ENCODE measurements at regions not wholly inside any gene's neighbourhood (a gene's known extent, or its start where the extent isn't known, plus 50 kb on each side); places are given as distances from the start of the nearest gene placed in this dataset.

DNA sequence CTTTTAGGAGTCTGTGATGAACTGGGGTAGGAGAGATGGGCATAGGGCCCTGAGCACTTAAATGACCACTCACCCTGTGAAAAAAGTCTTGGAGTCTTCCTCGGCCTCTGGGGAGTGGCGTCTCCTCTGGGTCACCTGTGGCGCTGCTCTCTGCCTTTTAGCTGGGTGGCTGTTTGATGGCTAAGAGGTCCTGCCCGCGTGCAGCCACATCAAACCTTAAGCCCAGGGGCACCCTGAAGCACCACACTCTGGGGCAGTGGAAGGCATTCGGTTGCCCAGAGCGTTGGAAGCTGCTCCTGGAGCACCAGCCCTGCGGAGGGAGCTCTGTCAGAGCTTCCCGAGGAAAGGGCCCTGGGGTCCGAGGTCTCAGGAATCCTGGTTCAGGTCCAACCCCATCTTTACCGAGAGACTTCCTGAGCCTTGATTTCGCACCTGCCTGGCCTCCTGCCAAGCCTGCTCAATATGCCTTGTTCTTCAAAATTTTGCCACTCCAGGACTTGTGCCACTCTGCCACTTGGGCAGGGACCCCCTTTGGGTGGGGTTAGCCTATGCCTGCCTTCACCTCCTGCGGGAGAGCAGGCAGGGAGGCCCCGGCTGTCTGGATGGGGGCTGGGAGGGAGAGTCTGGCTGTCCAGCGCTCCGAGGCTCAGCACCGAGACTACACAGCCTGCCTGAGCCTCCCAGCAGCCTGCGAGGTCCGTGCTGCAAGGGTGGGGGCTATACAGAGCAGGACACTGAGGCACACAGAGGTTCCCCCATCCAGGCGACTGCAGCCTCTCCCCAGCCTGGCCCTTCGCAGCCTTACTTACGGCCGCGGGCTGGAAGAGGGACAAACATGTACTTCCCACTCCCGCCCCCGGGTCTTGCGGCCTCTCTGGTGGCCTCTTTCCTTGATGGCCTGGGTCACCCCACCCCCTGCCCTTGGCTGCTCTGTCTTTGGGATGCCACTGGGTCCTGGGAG, 63.4 kb upstream of the RNU6ATAC start:
- DNase-seq (ENCODE audit: low read depth in 2 of 2): no peak

- DNase-seq (ENCODE audit: low read depth in 2 of 2): no peak
Measured at GRCh38 chr9:134228649-134229048, 64.3 kb upstream of the RNU6ATAC start.

DNA sequence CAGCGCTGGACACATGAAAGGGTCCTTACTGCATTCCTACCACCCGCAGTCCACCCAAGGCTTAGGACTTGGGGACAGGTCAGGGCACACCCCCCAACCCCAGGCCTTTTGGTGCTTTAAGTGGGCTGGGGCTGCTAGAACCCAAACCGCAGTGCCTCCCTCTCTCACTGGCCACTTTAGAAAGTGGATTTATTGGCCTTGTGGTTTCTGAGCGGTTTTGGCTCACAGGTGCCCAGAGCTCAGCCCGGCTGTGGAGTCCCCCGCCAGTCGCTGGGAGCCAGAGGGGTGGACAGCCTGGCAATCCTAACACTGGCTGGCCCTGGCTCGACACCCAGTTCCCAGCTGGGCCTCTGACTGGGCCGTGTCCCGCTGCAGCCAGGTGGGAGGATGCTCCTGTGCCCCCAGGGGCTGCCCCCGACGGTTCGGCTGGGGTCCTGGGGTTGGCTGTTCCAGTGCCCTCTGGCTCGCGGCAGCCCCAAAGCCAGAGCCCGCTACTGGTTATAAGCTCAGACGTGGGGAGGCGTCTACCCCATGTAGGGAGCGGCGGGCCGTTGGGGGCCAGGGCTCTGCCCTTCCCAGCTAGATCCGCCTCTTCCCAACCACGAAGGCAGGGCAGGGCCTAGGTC, 65.2 kb upstream of the RNU6ATAC start:
- DNase-seq (ENCODE audit: low read depth in 2 of 2): no peak

DNA sequence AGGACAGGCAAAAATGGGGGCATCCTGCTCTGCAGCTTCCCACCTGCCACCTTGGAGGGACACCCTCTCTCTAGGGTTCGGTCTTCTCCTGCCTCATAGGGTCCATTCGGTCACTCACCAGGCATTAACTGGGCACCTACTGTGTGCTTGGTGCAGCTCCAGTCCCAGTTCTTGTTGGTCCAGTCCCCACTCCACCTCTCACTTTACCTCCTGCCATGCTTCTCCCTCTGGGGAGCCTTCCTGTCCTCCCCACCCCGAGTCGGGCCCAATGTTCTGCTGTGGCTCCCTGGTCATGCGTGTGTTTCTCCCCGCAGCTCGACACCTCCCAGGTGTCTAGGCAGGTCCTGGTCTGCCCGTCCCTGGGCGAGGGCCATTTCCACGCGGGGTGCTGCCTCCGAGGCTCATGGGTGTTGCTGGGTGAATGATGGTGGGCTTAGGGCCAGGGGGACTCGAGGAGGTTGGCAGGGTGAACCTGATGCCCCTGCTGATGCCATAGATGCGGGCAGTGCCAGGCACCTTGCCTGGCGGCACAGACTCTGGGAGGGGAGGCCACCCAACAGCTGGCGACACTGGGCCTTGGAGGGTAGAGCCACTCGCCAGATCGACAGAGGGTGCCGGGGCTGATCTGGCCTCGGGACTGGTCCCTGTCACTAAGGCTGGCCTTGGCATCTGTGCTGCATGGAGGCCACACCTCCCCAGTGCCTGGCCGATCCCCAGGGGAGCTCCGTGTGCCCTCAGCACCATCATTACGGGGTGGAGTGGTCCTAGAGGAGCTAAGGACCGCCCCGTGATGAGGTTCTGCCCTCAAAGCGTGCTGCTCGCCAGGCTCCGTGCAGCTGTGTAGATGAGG, 66.0 kb upstream of the RNU6ATAC start:
- DNase-seq (ENCODE audit: low read depth in 2 of 2): no peak

- DNase-seq (ENCODE audit: low read depth in 2 of 2): no peak
Measured at GRCh38 chr9:134230942-134231325, 66.6 kb upstream of the RNU6ATAC start.

DNA sequence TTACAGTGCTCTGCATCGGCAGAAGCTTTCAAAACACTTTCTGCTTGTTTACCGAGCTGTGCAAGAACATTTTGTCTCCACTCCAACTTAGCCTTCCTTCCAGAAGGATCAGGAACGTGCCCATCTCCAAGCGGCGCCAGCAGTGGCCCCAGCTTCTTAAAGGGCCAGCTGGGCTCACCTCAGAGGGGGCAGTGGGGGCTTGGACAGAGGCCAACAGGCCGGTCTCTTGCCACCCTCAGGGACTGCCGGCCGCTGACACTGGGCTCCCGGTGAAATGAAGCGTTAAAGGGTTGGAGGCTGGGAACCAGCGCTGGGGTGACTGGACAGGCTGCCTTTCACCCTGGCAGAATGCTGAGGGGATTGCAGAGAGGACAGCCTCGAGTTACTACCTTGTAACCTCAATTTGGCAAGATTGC, 67.0 kb upstream of the RNU6ATAC start:
- no peak for DNase-seq (ENCODE audit: low read depth in 2 of 2)

DNA sequence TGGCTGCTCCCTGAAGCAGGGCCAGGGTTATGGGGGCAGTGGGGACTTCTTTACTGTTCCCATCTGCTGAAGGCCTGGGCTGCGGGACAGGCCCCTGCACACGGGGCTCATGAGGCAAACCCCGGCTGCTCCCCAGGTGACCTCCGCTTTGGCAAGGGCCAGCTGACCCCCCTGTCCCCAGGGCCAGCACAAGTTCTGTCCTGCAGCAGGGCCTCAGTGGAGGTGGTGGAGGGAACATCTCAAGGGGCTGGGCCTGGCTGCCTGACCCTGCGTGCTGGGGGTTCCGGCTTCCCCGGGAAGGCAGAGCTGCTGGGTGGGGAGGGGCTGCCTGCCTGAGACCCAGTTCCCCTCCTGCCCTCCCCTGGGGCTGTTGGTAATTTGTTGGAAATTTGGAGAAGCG, 67.4 kb upstream of the RNU6ATAC start:
- no peak for DNase-seq (ENCODE audit: low read depth in 2 of 2)

GRCh38 chr9:134233022-134233421, 68.7 kb upstream of the RNU6ATAC start:
- DNase-seq (ENCODE audit: low read depth in 2 of 2): no peak

DNA sequence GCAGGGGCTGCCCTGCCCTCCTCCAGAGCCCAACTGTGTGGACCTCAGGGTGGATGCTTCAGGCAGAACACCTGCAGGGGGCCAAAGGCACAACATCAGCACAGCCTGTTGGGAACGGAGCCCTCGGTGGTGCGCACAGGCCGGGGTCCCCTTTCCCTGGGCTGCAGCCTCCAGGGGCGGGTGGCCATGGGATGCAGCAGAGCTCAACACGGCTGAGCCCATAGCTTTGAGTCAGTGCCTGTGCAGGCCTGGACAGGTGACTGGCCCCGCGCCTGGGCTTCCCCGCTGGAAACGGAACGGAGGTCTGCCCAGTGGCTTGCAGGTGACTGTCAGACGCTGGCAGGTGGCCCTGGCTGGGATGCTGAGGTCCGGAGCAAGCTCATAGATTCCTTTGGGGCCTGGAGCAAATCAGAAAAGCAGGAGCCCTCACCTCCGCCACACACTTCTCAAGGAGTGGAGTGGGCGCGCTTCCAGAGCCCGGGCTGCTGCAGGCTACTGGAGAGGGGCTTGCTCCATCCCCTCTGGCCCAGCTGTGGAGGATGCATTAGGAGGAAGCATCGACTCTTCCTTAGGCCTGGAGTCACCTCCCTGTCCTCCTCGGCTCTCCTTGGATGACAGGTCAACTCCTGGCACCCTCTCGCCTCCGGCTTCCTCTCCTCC, 69.8 kb upstream of the RNU6ATAC start:
- DNase-seq (ENCODE audit: low read depth in 2 of 2): no peak

DNA sequence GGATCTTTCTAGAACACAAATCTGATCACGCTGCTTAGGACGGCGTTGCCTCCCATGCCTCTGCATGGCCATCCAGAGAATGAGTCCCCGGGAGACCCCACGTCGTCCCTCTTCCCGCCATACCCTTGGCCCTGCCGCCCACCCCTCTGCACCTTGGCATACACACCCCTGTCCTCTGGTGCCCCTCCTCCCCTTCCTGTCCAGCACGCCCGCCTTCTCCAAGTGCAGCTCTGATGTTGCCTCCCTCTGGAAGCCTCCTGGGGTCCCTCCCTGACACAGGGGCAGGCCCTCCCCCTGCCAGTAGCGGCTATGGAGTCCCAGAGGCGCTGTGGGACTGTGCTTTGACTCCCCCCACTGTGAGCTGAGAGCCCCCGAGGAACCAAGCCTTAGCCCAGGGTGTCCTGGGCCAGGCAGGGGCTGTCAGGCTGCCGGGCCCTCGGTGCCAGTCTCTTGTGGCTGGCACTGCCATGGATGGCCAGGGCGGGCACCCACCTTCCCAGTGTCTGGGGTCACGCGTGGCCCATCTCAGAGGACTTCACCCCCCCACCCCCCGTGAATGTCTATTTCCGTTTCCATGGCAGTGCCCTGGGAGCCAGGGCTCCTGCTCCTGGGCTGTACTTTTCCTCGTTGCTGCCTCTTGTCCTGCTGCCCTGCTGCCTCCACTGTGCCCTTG, 70.5 kb upstream of the RNU6ATAC start:
- no peak for DNase-seq (ENCODE audit: low read depth in 2 of 2)

- no peak for DNase-seq (ENCODE audit: low read depth in 2 of 2)
Measured at GRCh38 chr9:134235366-134235765, 71.0 kb upstream of the RNU6ATAC start.

DNA sequence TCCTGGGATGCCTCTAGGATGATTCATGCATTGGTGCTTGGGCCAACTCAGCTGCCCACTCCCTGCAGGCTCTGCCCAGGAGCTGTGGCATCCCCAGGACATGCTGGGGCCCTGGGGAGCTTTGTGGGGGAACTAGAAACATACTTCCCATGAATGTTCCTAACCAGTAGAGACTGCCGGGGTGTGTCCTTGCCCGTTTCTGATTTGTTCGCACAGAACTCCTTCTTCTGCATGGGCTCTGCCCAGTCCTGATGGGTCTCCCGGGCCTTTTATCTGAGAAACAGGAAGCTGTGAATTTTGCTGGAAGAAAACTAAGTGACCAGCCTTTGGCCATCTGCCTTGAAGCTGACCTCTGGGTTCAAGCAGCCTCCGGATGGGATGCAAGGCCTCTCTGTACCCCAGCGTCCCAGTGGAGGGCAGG, 71.6 kb upstream of the RNU6ATAC start:
- no peak for DNase-seq (ENCODE audit: low read depth in 2 of 2)

- DNase-seq (ENCODE audit: low read depth in 2 of 2): no peak
Measured at GRCh38 chr9:134236935-134237629, 72.7 kb upstream of the RNU6ATAC start.

GRCh38 chr9:134237630-134238265, 73.4 kb upstream of the RNU6ATAC start:
- DNase-seq (ENCODE audit: low read depth in 2 of 2): no peak

- no peak for DNase-seq (ENCODE audit: low read depth in 2 of 2)
Measured at GRCh38 chr9:134239130-134239903, 75.0 kb upstream of the RNU6ATAC start.

- DNase-seq (ENCODE audit: low read depth in 2 of 2): no peak
Measured at GRCh38 chr9:134239939-134240338, 75.6 kb upstream of the RNU6ATAC start.

GRCh38 chr9:134240361-134240760, 76.0 kb upstream of the RNU6ATAC start:
- DNase-seq (ENCODE audit: low read depth in 2 of 2): no peak

DNA sequence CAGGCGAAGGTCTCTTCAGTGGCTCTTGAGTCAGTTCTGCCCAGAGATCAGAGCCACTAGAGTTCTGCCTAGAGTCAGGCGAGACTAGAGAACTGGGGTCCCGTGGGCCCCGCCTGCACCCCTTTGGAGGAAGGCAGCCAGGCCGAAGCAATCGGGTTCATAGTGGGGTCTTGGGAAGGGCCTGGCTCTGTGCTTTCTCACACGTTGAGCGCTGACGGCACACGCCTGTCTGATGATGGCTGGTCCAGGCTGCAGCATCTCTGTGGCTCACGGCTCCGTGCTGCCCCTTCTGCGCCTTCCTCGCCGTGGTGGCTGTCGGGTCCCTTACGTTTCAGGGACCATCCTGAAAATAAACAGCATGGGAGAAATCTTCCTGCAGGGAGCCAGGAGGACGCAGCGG, 78.3 kb upstream of the RNU6ATAC start:
- no peak for DNase-seq (ENCODE audit: low read depth in 2 of 2)
